KOPT-K1 (cell line): ENCODE measurements at regions not wholly inside any gene's neighbourhood (a gene's known extent, or its start where the extent isn't known, plus 50 kb on each side); places are given as distances from the start of the nearest gene placed in this dataset.

Source experiments
- H3K27ac ChIP-seq: fragments of 200-600 bp; sonication (generic); 2 replicates; pipeline ENCODE4 v1.5.1; 2016; ENCODE audit warnings: antibody characterized with exemption, mild to moderate bottlenecking, low read depth, low read length; ENCODE audit not compliant: poor library complexity, severe bottlenecking
- H3K36me3 ChIP-seq: fragments of 200-600 bp; sonication (generic); 2 replicates; pipeline ENCODE4 v1.5.1; 2017; ENCODE audit warnings: antibody characterized with exemption, mild to moderate bottlenecking, low read length, moderate library complexity; ENCODE audit not compliant: insufficient read depth
- H3K9me3 ChIP-seq: fragments of 200-600 bp; sonication (generic); 2 replicates; pipeline ENCODE4 v1.5.1; 2017; ENCODE audit warnings: antibody characterized with exemption, low read length, mild to moderate bottlenecking; ENCODE audit not compliant: insufficient read depth, poor library complexity, severe bottlenecking

DNA sequence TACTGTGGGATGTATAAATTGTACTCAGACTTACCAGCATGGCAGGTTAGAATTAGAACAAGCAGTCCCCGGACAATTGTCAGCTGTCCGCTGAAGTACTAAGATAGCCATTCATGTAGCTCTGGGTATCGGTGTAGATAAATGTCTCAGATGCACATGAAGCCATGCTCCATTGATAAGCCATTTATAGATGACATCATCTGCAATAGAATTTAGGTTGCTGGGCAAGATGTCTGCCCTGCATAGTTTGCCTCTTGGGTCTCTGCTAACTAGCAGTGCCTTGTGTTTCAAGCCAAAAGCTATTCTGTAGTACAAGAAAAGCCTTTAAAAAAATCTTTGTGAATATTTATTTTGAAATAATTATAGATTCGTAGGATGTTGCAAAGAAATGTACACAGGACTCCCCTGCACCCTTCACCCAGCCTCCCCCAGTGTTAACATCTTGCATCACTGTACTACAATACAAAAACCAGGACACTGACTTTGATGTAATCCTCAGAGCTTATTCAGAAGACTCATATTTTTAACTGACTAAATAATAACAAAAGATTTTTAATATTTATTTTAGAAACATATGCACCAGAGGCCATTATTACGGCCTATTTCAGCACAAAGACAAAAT, 220.6 kb upstream of the THRB start:
- no peak overlapping the region for H3K27ac ChIP-seq
- H3K9me3 ChIP-seq, result no peaks in the 10 kb centered on the region
- H3K36me3 ChIP-seq, result no peaks in the 10 kb centered on the region

DNA sequence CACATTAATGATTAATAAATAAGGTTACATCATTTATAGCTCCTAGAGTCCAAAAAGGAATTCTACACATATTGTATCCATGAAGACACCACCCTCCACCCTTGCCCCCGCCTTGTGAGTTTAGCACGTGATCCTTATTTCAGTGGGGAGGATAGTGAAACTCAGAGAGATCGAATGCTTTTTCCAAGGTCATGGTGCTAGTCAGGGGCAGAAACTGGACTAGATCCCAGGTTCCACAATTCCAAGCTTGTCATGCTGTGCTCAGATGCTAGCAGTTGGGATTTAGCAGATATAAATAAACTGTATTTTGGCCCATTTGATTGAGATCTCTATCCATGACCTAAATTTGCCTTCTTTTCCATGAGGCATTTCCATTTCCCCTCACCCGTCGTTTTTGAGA, 227.4 kb upstream of the THRB start:
- no peaks in the 10 kb centered on the region for H3K36me3 ChIP-seq
- H3K27ac ChIP-seq, result no peak overlapping the region
- H3K9me3 ChIP-seq, result no peaks in the 10 kb centered on the region

- Histone ChIP-seq H3K27ac (no peak overlapping the region), H3K36me3 (no peaks in the 10 kb centered on the region), H3K9me3 (no peaks in the 10 kb centered on the region)
Observed at GRCh38 chr3:24725514-24726255, 231.0 kb upstream of the THRB start.

DNA sequence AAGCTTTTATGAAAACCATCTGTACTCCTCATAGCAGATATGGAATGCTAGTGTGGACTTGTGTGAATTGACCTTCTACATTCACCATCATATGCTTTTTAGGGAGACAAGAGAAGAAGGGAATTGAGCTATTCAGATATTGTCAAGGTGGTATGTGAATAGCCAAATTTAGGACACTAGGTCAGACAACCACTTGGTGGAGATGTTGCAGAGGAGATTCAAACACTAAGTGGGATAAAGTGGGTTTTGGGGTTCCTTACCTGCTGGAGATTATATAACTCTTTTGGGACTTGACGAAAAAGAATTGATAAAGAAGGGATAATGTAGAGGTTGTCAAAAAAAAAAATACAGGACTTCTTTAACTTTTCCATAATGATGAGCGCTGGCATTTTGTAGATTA, 231.8 kb upstream of the THRB start:
- Histone ChIP-seq H3K9me3 (no peaks in the 10 kb centered on the region), H3K27ac (no peak overlapping the region), H3K36me3 (no peaks in the 10 kb centered on the region)

DNA sequence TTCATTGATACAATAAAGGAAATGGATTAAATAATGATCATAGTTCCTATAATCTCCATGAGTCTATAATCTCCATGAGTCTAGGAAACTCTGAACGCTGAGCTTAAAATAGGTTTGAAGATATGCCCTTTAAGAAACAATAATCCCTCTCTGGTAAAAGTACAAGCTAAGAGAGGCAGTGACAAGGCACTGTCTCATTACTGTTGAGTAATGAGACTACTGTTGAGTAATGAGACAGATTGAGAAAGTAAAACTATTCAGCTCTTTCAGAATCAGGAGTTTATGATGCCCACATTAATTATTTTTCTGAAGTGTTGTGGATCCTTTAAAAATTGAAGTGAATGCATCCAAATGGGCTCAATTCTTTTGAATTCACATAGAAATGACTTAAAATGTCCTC, 235.5 kb upstream of the THRB start:
- no peak overlapping the region for H3K27ac ChIP-seq
- H3K36me3 ChIP-seq, result no peaks in the 10 kb centered on the region
- no peaks in the 10 kb centered on the region for H3K9me3 ChIP-seq

GRCh38 chr3:24734019-24734418, 239.4 kb upstream of the THRB start:
- Histone ChIP-seq H3K36me3 (no peaks in the 10 kb centered on the region), H3K9me3 (no peaks in the 10 kb centered on the region), H3K27ac (no peak overlapping the region)

DNA sequence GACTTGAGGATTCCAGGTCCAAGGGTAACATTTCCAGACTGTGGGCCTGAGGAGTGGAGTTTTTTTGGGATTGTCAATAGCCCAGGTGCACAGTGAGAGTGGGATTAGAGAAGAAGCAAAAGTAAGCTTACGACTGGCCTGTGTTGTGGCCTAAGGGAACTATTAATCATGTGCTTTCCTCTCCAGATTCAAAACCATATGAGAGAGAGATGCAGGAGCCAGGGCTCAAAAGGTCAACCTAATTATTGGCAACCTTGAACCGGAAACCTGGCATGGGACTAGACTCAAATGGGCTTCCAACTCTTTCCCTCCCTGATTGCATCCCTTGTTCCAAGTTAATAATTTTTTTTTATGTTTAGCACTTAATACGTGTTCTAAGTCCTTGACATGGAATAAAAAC, 242.1 kb upstream of the THRB start:
- no peaks in the 10 kb centered on the region for H3K9me3 ChIP-seq
- no peak overlapping the region for H3K27ac ChIP-seq

DNA sequence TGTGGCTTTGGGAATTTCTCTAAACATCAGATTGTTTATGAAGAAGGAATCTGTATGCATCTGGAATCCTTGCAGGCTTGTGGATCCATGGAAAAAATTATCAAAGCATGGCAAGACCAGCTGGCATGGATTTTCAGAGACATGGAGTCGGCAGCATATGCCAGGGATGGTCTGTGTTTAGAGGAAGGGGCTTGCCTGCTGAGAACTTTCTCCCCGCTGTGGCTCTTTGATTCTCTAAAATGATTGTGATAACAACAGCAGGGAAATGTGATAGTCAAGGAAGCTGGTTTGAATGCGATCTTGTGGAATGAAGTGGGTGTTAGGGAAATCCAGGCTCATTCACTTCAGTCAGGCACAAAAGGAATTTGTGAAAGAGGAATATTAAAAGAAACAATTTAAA, 245.7 kb upstream of the THRB start:
- no peak overlapping the region for H3K27ac ChIP-seq
- H3K9me3 ChIP-seq, result no peaks in the 10 kb centered on the region
- H3K36me3 ChIP-seq, result no peaks in the 10 kb centered on the region

More for the DNA sequence above, 242.1 kb upstream of the THRB start:
- H3K36me3 ChIP-seq, result no peaks in the 10 kb centered on the region

DNA sequence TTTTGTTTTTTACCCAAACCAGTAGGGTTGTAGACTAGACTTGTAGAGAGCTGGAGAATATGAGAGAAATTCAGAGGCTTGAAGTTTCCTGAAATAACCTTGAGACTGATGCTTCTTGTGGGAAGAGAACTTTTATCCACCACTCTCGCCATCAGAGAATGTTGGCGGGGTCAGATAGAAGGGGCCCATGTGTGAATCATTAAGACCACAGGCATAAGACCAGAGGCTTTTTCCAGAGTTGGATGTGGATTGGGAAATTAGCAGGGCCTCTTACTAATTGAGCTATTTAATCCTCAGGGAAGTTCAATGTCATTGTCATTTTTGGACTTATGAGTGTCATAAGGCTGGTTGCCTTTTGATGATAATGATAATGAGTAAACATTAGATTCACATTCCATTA, 246.9 kb upstream of the THRB start:
- Histone ChIP-seq H3K9me3 (no peaks in the 10 kb centered on the region), H3K36me3 (no peaks in the 10 kb centered on the region), H3K27ac (no peak overlapping the region)

GRCh38 chr3:24748520-24748919, 253.9 kb upstream of the THRB start:
- H3K9me3 ChIP-seq, result no peaks in the 10 kb centered on the region
- no peaks in the 10 kb centered on the region for H3K36me3 ChIP-seq
- H3K27ac ChIP-seq, result no peak overlapping the region

DNA sequence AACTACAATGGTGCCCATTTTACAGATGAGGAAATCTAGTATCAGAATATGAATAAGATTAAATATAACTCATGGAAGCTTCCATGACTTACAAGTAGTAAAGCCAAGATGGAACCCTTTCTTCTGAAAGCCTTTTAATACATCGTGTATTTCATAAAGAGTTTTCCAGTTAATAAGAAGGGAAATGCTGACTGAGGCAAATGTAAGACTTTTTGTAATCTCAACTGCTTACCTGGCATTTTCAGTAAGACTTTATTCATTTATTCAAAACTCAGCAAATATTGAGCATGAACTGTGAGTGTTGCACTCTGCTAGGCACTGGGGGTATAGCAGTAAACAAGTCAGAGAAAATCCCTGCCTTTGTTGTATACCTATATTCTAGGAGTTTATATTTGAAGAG, 256.4 kb upstream of the THRB start:
- Histone ChIP-seq H3K36me3 (no peaks in the 10 kb centered on the region), H3K27ac (no peak overlapping the region), H3K9me3 (no peaks in the 10 kb centered on the region)

GRCh38 chr3:24756101-24756888, 261.6 kb upstream of the THRB start:
- no peak overlapping the region for H3K27ac ChIP-seq
- H3K9me3 ChIP-seq, result no peaks in the 10 kb centered on the region
- H3K36me3 ChIP-seq, result no peaks in the 10 kb centered on the region

GRCh38 chr3:24763393-24763792, 268.7 kb upstream of the THRB start:
- Histone ChIP-seq H3K27ac (no peak overlapping the region), H3K36me3 (no peaks in the 10 kb centered on the region), H3K9me3 (no peaks in the 10 kb centered on the region)

GRCh38 chr3:24764236-24764915, 269.7 kb upstream of the THRB start:
- Histone ChIP-seq H3K27ac (no peak overlapping the region), H3K9me3 (no peaks in the 10 kb centered on the region), H3K36me3 (no peaks in the 10 kb centered on the region)

- Histone ChIP-seq H3K9me3 (no peaks in the 10 kb centered on the region), H3K27ac (no peak overlapping the region), H3K36me3 (no peaks in the 10 kb centered on the region)
Observed at GRCh38 chr3:24765399-24765798, 270.7 kb upstream of the THRB start.
